HG03108 (cell line): ENCODE measurements at regions not wholly inside any gene's neighbourhood (a gene's known extent, or its start where the extent isn't known, plus 50 kb on each side); places are given as distances from the start of the nearest gene placed in this dataset.

Experiments
- ATAC-seq: cut with Tn5 transposase; IDR thresholded peaks from one replicate; pipeline ENCODE4 v1.9.1; 2021; ENCODE audit warnings: moderate library complexity; ENCODE audit not compliant: unreplicated experiment

DNA sequence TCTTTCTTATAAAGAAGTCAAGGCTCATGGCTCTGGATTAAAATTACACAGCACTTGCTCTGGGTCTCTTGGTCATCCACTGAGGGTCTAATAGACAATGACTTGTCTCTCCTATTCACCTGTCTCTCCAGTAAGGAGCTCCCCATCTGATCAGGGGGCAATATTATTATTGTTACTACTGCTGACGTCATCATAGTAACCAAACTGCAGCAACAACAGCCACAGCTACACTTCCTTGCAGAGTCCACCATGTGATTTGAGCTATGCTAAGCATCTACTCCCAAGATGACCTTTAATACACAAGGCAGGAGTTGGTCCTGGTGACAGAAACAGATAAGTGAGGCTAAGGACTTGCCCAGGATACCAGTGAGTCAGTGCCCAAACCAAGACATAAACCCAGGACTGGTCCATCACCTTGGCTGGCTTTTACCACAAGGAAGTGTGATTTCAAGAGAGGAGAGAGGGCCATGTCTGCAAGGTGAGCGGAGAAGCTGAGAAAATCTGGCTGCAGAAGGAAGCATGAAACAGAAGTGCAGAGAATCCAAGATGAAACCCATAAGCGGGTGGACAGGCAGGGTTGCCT lies 602.5 kb downstream of the PTPRU start:
- ATAC-seq = no peak

DNA sequence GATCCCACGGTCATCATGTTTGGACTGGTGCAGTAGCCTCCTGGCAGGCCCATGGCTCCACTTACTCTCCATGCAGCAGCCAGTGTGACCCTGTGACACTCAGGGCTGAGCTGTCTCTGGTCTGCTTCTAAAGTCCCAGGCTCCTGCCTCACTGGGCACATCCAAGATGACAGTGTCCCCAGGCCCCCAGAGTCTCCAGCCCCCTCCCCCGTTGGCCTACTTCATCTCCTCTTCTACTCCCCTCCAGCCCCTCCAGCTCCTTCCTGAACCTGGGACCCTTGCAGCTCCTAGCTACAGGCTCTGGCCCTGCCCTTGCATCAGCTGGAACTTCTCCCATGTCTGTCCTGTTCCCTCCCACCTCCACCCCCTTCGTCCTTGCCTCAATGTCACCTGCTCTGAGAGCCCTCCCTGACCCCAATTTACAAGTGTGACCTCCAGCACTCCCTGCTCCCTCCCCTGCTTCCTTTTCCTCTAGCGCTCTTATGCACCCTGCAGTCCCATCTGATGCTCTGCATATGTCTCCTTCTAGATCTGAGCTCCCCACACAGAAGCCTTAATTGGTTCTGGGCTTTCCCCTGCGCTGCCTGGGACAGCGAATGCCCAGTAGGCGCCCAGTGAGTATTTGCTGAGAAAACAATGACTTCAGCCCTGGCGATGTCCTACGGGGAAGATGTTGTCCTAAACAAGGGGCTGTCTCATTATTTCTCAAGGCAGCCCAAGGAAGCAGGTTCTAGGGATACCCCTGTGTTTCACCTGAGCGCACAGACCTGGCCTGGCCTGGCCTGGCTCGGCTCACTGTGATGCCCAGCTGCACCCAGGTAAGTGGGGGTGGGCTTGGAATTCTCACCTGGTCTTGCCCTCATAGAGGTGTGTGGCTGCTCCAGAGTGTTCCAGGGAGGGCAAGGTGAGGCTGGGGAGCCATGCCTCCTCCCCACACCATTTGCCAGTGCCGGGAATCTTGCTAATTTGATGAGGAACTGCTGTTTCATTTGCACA lies 600.6 kb downstream of the PTPRU start:
- no peak for ATAC-seq

DNA sequence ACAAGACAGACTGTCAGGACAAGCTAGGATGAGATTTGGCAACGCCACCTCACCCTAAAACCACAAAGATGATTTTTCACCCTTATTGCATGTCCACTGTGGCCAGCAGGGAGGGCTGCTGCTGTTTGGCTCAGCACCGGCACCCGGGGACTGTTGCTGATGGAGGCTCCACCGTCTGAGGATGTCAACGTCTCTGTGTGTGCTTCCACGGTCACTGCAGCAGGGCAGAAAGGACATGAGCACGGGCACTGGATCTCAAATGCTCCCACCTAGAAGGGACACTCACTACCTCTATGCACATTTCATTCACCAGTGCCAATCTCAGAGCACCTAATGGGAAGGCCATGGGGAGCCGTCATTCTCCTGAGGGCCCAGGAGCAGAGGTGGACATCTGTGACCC lies 599.6 kb downstream of the PTPRU start:
- no peak for ATAC-seq

DNA sequence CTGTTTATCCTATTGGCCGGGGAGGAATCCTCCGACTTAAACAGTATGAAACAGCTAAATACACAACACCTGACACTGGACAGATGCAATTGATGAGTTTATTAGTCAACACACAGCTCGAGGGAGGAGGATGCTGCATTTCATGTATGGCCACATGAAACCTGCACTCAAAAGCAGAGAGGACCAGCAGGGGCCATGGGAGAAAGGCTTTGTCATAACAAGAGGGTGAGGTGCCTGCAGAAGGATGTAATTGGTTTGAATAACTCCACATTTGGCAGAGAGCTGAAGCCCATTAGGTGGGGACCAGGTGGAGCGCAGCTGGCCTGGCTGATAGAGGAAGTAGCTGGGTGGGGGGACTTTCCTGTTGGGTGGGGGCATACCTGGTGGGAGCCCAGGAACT lies 599.1 kb downstream of the PTPRU start:
- ATAC-seq = no peak

DNA sequence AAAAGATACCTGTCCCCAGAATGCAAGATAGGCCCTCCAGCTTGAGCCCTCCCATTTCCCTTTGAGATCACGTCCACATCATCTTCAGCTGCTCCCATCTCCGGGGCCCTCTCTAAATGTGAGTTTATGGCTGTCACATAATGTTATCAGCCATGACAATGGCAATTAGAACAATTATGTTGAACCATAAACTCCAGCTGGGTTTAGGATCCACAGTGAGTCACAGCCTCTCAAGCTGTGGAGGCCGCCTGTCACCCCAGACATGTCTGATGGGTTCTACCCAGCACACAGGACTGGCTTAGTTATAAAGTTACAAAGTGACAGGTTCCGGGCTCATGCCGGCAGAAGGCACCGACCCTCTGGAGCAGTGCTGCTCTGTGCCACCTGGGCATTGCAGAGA lies 597.3 kb downstream of the PTPRU start:
- ATAC-seq = no peak

DNA sequence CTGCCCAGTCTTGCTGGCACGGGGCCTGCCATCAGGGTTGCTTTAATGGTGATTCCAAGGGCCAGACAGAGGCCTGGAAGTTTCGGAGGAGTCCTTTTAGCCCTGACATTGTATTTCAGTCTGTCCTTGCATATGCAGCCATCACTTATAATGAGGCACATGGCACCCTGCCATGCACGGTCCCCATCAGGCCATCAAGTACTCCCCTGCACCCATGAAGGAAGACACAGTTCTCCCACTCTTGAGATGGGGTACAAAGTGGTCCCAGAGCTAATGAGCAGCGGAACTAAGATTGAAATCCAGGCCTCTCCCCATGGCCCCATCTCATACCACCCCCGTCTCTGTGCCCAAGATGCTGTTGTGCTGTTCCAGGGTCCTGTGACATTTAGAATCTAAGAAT lies 596.6 kb downstream of the PTPRU start:
- ATAC-seq = no peak

DNA sequence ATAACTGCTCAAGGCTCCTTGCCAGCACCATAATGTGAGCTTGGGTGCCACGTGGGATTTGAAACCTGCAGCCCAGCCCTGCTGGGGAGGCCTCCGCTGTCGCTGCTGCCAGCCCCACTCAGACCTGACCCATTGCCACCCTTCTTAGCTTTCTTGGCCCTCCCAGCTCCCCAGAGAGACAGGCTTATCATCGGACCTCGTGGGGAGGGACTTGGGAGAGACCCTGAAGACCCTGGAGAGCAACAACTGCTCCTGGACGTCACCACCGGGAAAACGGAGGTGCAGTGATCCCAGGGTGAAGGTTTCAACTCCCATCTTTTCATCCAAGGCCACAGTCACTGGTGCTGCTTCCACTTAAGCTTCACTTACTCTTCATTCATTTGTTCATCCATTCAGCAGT lies 596.1 kb downstream of the PTPRU start:
- ATAC-seq = no peak

DNA sequence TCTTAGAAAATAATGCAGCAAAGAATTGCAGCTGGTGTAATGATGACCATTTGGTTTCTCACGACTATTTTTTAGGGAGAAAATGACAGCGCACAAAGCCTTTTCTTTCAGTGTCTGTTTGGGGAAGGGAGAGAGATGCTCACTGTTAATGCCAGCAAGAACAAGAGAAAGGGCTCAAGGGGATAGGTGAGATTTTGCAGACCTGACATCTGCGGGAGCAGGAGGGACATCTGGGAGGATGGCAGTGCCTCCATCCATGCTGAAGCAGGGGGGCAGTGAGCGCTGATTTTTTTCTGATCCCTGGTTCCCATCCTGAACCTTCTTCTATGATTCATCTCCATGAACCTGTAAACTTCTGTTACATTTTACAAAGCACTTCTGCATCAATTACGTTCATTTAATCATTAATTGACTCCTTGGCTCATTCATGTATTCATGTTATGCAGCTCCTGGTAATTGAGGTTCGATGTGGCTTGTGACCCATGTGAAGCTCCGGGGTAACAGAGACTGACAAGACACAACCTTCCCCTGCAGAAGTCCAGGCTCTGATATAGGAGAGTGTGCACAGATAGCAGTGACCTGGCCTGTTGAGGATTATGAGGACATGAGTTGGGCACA lies 595.3 kb downstream of the PTPRU start:
- no peak for ATAC-seq

DNA sequence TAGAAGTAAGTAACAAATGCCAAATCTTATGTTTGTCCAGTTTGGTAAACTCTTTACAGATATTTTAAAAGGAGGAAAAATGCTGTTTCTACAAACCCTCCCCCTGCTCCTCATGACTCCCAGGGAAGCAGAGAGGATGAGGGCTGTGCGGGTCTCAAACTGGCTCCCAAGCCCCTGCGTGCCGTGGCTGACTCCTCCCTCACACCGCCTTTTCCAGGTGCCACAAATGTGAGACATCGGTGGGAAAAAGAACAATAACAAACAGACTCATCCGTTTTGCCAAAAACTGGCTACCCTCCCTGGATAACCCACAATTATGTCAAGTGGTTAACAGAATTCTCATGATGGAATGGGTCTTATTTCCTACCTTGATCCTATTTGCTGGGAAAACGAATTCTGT lies 594.6 kb downstream of the PTPRU start:
- ATAC-seq = no peak

DNA sequence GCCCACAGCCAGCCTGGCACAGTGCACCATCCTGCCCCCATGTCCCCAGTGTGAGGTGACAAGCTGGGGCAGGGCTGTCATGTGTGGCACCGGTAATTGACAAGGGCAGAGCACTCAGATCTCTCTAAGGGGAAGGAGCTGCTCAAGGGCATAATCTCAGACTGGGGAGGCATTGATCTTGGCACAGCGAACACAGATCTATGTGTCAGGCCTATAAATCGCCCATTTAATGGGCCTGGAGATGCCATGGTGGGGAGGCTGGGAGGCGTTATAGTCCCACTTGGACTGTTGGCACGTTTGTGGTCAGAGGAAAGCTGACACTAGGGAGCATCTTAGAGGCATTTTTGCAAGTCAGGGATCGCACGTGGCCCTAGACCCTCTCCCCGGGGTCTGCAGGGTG lies 594.1 kb downstream of the PTPRU start:
- ATAC-seq = no peak

DNA sequence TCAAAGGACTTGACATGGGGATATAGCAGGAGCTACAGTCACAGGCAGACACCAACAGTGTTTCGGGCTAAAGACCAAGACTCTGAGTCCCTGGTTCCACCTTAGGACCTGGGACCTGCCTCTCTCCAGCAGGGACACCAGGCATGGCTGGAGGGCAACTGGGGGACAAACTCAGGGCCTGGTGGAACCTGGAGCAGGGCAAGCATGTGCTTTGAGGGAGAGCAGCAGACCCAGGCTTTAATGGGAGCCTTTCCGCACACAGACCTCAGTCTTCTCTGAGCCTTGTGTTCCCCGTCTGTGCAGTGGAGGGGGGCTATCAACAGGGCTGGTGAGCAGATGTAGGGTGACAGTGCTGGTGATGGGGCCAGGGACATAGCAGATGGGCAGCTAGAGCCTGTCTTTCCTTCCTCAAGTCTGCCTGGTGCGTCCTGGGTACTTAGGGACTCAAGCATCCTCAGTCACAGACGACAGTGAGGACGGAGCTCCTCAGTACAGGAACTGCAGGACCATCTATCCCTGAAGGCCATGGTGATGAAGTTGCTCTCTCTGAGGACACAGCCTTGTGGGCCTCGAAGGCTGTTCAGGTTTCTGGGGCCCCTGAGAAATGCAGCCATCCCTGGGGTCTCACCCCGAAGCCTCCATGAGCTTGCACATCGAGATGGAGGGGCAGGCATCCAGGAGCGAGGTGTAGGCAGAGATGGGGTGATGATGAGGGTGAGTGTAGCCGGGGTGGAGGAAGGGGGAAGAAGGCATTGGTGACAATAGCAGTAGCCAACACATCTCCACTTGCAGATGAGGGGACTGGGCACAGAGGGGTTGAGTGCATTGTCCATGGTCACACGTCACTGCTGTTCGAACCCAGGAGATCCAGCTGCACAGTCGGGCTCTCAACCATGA lies 593.4 kb downstream of the PTPRU start:
- no peak for ATAC-seq

DNA sequence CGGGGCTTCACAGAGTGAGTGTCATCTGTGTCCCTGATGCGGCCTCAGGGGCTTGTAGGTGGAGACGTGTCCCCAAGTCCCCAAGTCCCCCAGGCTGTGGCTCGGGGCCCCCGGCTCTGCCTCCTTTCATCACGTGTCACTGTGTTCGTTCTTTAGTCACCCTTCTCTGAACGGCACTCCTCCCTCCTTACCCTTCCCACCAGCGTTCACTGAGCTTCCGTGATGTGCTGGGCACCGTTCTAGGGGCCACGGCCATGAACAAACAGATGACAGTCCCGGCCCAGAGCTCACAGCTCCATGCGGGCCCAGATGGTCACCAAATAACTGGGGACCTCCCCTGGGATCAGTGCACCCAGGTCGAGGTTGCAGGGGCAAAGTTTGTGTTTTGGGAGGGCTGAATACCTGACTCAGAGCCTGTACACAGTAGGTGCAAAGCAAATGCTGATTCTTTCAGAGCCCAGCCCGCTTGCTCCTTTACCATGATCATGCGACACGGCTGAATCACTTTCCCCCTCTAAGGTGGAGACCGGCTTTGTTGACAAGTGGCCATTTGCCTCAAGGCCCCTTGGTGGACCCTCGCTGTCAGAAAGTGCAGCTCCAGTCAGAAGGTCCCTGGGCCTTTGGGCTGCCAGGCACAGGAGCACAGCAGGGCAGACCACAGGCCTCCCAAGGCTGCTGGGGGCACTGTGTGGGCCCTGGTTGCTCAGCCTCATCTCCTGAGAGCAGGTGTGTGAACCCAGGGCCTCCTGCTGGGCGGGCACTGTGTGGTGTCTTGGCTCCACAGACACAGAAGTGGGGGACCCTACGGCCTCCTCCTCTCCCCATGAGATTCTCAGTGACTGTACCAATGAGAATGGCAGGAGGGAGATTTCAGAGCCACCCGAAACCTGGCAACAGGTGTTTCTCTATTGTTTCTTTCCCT lies 592.5 kb downstream of the PTPRU start:
- ATAC-seq = no peak

DNA sequence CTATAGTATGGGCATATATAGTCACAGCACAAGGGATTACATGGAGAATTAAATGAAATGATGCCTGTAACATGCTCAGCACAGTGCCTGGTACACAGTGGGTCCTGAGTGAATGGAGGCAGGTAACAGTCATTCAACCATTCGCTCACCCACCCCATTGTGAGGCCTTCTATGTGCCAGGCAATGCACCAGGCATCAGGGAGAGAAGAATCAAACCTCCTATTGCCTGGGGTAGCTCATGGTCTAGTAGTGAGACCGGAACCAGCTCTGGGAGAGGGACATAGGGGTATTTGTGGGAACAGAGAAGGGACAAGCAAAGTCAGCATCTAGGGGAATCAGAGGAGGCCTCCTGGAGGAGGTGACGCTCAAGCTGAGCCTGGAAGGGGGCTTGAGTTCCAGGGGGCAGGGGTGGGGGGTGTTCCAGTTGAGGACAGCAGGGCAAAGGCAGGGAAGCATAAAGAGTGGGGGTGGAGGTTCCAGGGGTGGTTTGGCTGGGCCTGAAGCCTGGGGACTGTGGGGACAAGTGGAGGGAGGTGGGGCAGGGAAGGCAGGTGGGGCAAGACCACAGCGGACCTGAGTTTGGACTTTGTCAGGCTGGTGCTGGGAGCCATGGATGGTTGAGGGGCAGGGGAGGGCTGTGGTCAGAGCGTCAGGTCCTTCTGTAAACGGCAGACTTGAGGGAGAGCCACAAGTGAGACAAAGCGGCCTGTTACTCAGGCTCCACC lies 591.6 kb downstream of the PTPRU start:
- ATAC-seq = no peak

DNA sequence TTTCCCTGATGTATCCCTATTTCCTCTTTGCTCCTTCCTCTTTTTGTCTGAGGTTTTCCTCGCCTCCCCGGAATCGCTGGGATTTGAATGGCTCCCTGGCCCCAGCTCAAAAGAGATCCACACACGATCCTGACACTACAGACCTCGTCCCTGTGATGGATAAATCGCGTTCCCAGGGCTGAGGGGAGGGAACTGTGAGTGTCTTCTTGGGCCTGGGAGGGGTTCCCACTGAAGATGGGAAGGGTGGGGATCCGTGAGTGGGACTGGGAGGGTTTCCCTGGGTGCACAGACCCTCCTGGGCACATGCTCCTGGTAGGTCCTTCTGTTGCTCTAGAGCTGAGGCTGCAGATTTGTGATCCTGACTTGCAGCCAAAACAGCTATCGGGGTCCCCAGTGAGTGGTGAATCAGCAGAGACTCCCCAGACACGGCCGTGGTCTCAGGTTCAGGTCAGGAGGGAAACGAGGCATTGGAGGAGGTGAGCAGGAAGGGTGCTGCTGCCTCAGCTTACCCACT lies 591.0 kb downstream of the PTPRU start:
- ATAC-seq = no peak

DNA sequence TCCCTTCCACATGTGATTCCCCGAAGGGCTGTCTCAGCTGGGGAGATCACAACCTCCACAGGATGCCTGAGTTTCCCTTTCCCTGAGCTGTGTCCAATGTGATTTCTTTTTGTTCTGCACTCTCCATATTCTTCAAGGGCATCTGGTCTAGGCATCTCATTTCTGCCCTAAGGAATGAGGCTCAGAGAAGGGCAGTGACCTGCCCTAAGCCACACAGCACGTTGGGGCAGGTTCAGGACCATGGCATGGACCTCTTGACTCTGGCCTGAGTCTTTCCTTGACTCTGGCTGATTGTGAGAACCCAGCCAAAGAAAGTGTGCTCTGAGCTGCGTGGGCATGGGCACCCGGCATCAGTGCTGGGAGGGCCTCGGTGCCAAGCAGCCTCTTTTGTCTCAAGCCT lies 590.3 kb downstream of the PTPRU start:
- ATAC-seq = no peak

DNA sequence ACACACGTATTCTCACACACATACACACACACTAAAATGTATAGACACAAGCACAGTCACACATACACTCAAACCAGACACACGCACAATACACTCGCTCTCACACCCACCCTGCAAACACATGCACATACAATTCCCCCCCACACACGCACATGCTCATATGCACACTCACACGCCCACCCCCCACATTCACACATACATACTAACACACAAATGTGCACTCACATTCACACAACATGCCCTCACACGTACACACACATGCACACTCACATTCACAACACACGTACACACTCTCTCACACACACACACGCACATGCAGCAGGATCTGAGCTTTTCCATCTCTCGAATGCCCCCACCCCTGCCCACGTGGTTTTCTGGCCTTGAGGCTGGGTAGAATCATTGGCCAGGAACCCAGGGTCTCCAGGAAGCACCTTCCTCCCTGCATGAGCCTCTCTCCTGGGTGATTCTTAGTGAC lies 589.7 kb downstream of the PTPRU start:
- no peak for ATAC-seq

DNA sequence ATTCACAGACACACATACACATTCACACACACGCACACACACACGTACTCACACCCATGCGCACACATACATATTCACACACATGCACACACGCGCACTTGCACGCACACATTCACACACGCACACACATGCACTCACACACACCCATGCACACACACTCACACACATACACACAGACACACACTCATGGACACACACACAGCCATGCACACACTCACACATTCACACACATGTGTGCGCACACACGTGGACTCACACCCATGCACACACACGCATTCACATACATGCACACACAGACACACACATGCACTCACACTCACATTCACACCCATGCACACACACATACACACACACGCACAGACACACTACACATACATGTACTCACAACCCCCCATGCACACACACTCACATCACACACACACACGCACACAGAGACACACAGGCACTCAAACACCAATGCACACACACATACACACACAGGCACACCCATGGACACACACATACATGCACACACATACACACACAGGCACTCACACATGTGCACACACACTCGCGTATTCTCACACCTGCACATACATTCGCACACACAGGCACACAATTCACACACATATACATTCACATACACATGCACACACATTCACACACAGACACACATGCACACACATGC lies 589.1 kb downstream of the PTPRU start:
- no peak for ATAC-seq

DNA sequence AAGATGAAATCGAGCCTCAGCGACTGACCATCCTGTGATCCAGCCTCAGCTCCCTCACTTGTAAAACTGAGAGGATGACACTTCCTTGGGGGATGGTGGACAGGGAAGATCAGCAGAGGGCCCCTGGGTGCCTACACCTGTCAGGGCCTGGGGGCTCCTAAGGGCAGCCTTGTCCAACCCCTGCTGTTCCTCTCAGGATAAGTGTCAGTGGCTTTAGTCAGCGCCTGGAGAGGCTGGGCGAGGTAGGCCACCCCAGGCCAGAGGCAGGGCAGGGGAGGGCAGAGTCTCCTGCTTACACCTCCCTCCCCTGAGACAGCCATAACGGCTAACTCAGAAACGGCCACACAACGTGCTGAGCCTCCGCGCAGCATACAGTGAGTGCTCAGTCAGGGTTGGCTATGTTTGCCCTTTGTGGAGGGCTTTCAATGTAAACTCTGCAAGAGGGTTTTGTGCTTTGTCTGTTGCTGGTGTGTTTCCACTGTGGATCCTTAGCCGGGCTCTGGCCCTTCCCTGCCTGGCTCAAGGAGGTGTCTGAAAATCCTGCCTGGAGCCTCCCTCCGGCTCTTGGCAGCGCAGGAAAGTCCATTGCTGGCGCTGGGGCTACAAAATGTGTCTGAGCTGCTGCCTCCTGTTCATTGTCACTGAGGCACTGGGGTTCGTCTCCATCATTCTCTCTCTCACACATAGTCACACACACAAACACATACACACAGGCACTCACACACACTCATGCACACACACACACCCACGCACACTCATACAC lies 588.4 kb downstream of the PTPRU start:
- no peak for ATAC-seq
